Neural progenitor cell (in vitro differentiated cells): ENCODE measurements at regions not wholly inside any gene's neighbourhood (a gene's known extent, or its start where the extent isn't known, plus 50 kb on each side); places are given as distances from the start of the nearest gene placed in this dataset.

Source experiments
- DNase-seq: peaks from one replicate; pipeline ENCODE4 v3.0.0-alpha.2; 2016; ENCODE audit warnings: low spot score
- H2AFZ ChIP-seq: fragments of 200-600 bp; sonication (generic); replicated peaks from 2 replicates; pipeline ENCODE4 v1.6.1; 2016; ENCODE audit warnings: antibody characterized with exemption
- H3F3A ChIP-seq: fragments of 200-600 bp; sonication (generic); 2 replicates; pipeline ENCODE4 v1.6.1; 2016; ENCODE audit warnings: antibody characterized with exemption, low read depth
- H3K27ac ChIP-seq: fragments of 200-600 bp; sonication (generic); 2 replicates; pipeline ENCODE4 v1.5.1; 2016; ENCODE audit warnings: mild to moderate bottlenecking
- H3K27me3 ChIP-seq: fragments of 200-600 bp; sonication (generic); 2 replicates; pipeline ENCODE4 v1.6.1; 2016; ENCODE audit warnings: mild to moderate bottlenecking, moderate library complexity
- H3K36me3 ChIP-seq: fragments of 200-600 bp; sonication (generic); 2 replicates; pipeline ENCODE4 v1.5.1; 2016
- H3K4me1 ChIP-seq: fragments of 200-600 bp; sonication (generic); 2 replicates; pipeline ENCODE4 v1.6.1; 2016; ENCODE audit warnings: mixed run types
- H3K4me2 ChIP-seq: fragments of 200-600 bp; sonication (generic); 2 replicates; pipeline ENCODE4 v1.6.1; 2016
- H3K4me3 ChIP-seq: fragments of 200-600 bp; sonication (generic); 2 replicates; pipeline ENCODE4 v1.5.1; 2016
- H3K79me2 ChIP-seq: fragments of 200-600 bp; sonication (generic); 2 replicates; pipeline ENCODE4 v1.6.1; 2016; ENCODE audit warnings: low read depth
- H3K9ac ChIP-seq: fragments of 200-600 bp; sonication (generic); 2 replicates; pipeline ENCODE4 v1.6.1; 2016
- H3K9me3 ChIP-seq: fragments of 200-600 bp; sonication (generic); 2 replicates; pipeline ENCODE4 v1.5.1; 2016; ENCODE audit warnings: low read depth
- H4K20me1 ChIP-seq: fragments of 200-600 bp; sonication (generic); 2 replicates; pipeline ENCODE4 v1.6.1; 2016; ENCODE audit warnings: low read depth
- H3K27ac Mint-ChIP-seq: 3 replicates; pipeline ENCODE4 v1.8.0; 2021; ENCODE audit warnings: mixed read lengths
- H3K27me3 Mint-ChIP-seq: 2 replicates; pipeline ENCODE4 v1.8.0; 2022; ENCODE audit warnings: low read depth, mild to moderate bottlenecking, inconsistent platforms, moderate library complexity, mixed read lengths; ENCODE audit not compliant: insufficient read depth
- H3K36me3 Mint-ChIP-seq: 3 replicates; pipeline ENCODE4 v1.8.0; 2021; ENCODE audit warnings: mixed read lengths
- H3K4me1 Mint-ChIP-seq: 3 replicates; pipeline ENCODE4 v1.8.0; 2021; ENCODE audit warnings: mixed read lengths
- H3K4me3 Mint-ChIP-seq: 3 replicates; pipeline ENCODE4 v1.8.0; 2021; ENCODE audit warnings: mild to moderate bottlenecking, moderate library complexity, mixed read lengths
- H3K9me3 Mint-ChIP-seq: 3 replicates; pipeline ENCODE4 v1.8.0; 2020; ENCODE audit warnings: mixed read lengths
- CTCF ChIP-seq: fragments of 200-600 bp; sonication (generic); IDR thresholded peaks from 2 replicates; pipeline ENCODE4 v1.5.1; 2017; ENCODE audit warnings: antibody characterized with exemption, mild to moderate bottlenecking
- EZH2 ChIP-seq: fragments of 200-600 bp; sonication (generic); IDR thresholded peaks from 2 replicates; pipeline ENCODE4 v1.6.1; 2017; ENCODE audit warnings: antibody characterized with exemption, mild to moderate bottlenecking, moderate library complexity
- EZH2phosphoT487 ChIP-seq: fragments of 200-600 bp; sonication (generic); IDR thresholded peaks from 2 replicates; pipeline ENCODE4 v1.6.1; 2017; ENCODE audit warnings: antibody characterized with exemption

- H3K4me3 ChIP-seq, result no peak overlapping the region
- peaks cover 6% of the 10 kb centered on the region for H3K9me3 Mint-ChIP-seq
- no peak overlapping the region for H2AFZ ChIP-seq
- H3K27ac Mint-ChIP-seq, result no peak overlapping the region
- no peaks in the 10 kb centered on the region for H3K9me3 ChIP-seq
- no peak overlapping the region for H3K27ac ChIP-seq
- H3K27me3 ChIP-seq, result no peaks in the 10 kb centered on the region
- H3K4me3 Mint-ChIP-seq, result no peak overlapping the region
- peaks cover 27% of the 10 kb centered on the region for H3K4me1 Mint-ChIP-seq
- TF ChIP-seq CTCF (no peak), EZH2phosphoT487 (no peak), EZH2 (no peak)
- peaks cover 5% of the 10 kb centered on the region for H3F3A ChIP-seq
- H3K9ac ChIP-seq, result no peak overlapping the region
- H3K27me3 Mint-ChIP-seq, result peaks cover 8% of the 10 kb centered on the region
- DNase-seq, result no peak
- H3K79me2 ChIP-seq, result no peaks in the 10 kb centered on the region
- peaks cover 3% of the 10 kb centered on the region for H4K20me1 ChIP-seq
- H3K4me2 ChIP-seq, result no peak overlapping the region
- H3K36me3 Mint-ChIP-seq, result peaks cover 4% of the 10 kb centered on the region
- no peaks in the 10 kb centered on the region for H3K36me3 ChIP-seq
- H3K4me1 ChIP-seq, result peaks cover 10% of the 10 kb centered on the region
These were observed 154.2 kb upstream of the MYL2 start for GRCh38 chr12:111074559-111074958.

GRCh38 chr12:111073370-111073769 lies 153.0 kb upstream of the MYL2 start:
- Mint-ChIP-seq H3K4me1 (peaks cover 35% of the 10 kb centered on the region), H3K4me3 (no peak overlapping the region), H3K27me3 (peaks cover 11% of the 10 kb centered on the region), H3K9me3 (peaks cover 6% of the 10 kb centered on the region), H3K36me3 (peaks cover 4% of the 10 kb centered on the region), H3K27ac (no peak overlapping the region)
- Histone ChIP-seq H3K4me3 (no peak overlapping the region), H4K20me1 (peaks cover 3% of the 10 kb centered on the region), H3F3A (peaks cover 5% of the 10 kb centered on the region), H2AFZ (no peak overlapping the region), H3K79me2 (no peaks in the 10 kb centered on the region), H3K27me3 (no peaks in the 10 kb centered on the region), H3K4me2 (no peak overlapping the region), H3K9ac (no peak overlapping the region), H3K27ac (no peak overlapping the region), H3K4me1 (peaks cover 13% of the 10 kb centered on the region), H3K9me3 (no peaks in the 10 kb centered on the region), H3K36me3 (no peaks in the 10 kb centered on the region)
- TF ChIP-seq EZH2 (no peak), CTCF (no peak), EZH2phosphoT487 (no peak)
- no peak for DNase-seq

- Histone ChIP-seq H3K9me3 (no peaks in the 10 kb centered on the region), H4K20me1 (peaks cover 3% of the 10 kb centered on the region), H3K79me2 (no peaks in the 10 kb centered on the region), H3K4me3 (no peak overlapping the region), H3K27me3 (no peaks in the 10 kb centered on the region), H2AFZ (no peak overlapping the region), H3K4me2 (peak overlapping the region; percentile 15), H3K27ac (no peak overlapping the region), H3K9ac (no peak overlapping the region), H3K4me1 (peaks cover 19% of the 10 kb centered on the region), H3K36me3 (no peaks in the 10 kb centered on the region), H3F3A (peaks cover 5% of the 10 kb centered on the region)
- no peak overlapping the region for H3K4me3 Mint-ChIP-seq
- peaks cover 13% of the 10 kb centered on the region for H3K27me3 Mint-ChIP-seq
- no peak for DNase-seq
- no peak overlapping the region for H3K27ac Mint-ChIP-seq
- TF ChIP-seq EZH2phosphoT487, result no peak
- TF ChIP-seq EZH2, result no peak
- no peak for TF ChIP-seq CTCF
- H3K9me3 Mint-ChIP-seq, result peaks cover 6% of the 10 kb centered on the region
- H3K4me1 Mint-ChIP-seq, result peaks cover 43% of the 10 kb centered on the region
- peaks cover 4% of the 10 kb centered on the region for H3K36me3 Mint-ChIP-seq
These were observed 151.9 kb upstream of the MYL2 start for GRCh38 chr12:111072299-111072698.

GRCh38 chr12:111069886-111070285 lies 149.5 kb upstream of the MYL2 start:
- Histone ChIP-seq H3K9ac (no peak overlapping the region), H3K9me3 (no peaks in the 10 kb centered on the region), H3K4me2 (no peak overlapping the region), H3K36me3 (no peaks in the 10 kb centered on the region), H2AFZ (no peak overlapping the region), H3K4me3 (no peak overlapping the region), H3K27me3 (no peaks in the 10 kb centered on the region), H3K27ac (no peak overlapping the region), H4K20me1 (no peaks in the 10 kb centered on the region), H3F3A (no peaks in the 10 kb centered on the region), H3K4me1 (peaks cover 19% of the 10 kb centered on the region), H3K79me2 (no peaks in the 10 kb centered on the region)
- H3K4me1 Mint-ChIP-seq, result peaks cover 34% of the 10 kb centered on the region
- no peak for DNase-seq
- peaks cover 6% of the 10 kb centered on the region for H3K9me3 Mint-ChIP-seq
- H3K27me3 Mint-ChIP-seq, result peaks cover 12% of the 10 kb centered on the region
- no peak for TF ChIP-seq EZH2
- peaks cover 4% of the 10 kb centered on the region for H3K36me3 Mint-ChIP-seq
- H3K27ac Mint-ChIP-seq, result no peak overlapping the region
- no peak overlapping the region for H3K4me3 Mint-ChIP-seq
